ENCODE measurements at regions not wholly inside any gene's neighbourhood (a gene's known extent, or its start where the extent isn't known, plus 50 kb on each side); places are given as distances from the start of the nearest gene placed in this dataset.

- ChIA-PET CTCF (no interaction called here), POLR2A (no interaction called here)
- no peak for DNase-seq (ENCODE audit: low read depth, low spot score)
- no peak overlapping the region for H3K4me3 ChIP-seq (ENCODE audit: low read depth, low read length)
- TF ChIP-seq CTCF (IDR thresholded peaks at IDR 0.05; ENCODE audit: insufficient read depth, low read length, missing control alignments) = no peak
Measured at GRCh38 chr15:37165395-37165794, 65.0 kb upstream of the MEIS2 start.

DNA sequence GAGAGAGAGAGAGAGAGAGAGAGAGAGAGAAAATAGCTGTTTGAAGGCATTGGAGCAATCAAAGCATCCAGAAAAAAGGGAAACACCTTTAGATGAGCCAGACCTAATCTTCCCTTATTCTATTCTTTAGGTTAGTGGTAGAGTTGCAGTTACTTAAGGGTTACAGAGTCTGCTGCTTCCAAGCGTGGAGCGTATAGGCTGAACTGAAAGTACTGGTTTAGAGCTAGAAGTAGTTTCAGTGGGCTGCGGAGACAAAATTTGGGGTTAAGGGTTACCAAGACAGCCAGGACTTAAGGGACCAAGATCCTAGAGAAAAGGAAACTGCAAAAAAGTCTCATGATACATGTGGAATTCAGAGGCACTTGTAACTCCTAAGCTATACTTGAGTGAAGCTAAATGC, 66.1 kb upstream of the MEIS2 start:
- TF ChIP-seq CTCF (IDR thresholded peaks at IDR 0.05; ENCODE audit: insufficient read depth, low read length, missing control alignments) = no peak
- POLR2A ChIA-PET = no interaction called here
- DNase-seq (ENCODE audit: low read depth, low spot score) = no peak
- no peak overlapping the region for H3K4me3 ChIP-seq (ENCODE audit: low read depth, low read length)
- CTCF ChIA-PET = no interaction called here

DNA sequence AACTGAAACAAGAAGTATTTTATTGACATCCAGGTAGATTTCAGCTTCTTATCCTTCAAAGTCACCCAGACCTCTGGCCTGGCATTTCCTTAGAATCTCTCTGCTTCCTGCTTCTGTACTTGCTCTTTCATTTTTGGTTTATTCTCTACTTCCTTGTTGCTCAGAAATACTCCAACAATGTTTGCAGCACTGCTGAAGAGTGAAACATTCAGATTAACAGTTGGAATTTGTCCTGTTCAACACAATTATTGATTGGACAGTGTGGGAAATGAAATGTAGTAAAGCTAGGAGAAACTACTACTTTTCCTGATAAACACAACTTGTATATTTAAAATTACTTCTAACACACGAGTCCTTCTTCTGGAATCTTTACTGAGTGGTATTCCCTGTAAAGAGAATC, 81.0 kb upstream of the MEIS2 start:
- ChIA-PET CTCF (no interaction called here), POLR2A (no interaction called here)
- TF ChIP-seq CTCF (IDR thresholded peaks at IDR 0.05; ENCODE audit: insufficient read depth, low read length, missing control alignments) = no peak
- H3K4me3 ChIP-seq (ENCODE audit: low read depth, low read length) = no peak overlapping the region
- DNase-seq (ENCODE audit: low read depth, low spot score) = no peak

GRCh38 chr15:37199545-37199944, 99.2 kb upstream of the MEIS2 start:
- ChIA-PET CTCF (no interaction called here), POLR2A (no interaction called here)
- H3K4me3 ChIP-seq (ENCODE audit: low read depth, low read length) = no peak overlapping the region
- TF ChIP-seq CTCF (IDR thresholded peaks at IDR 0.05; ENCODE audit: insufficient read depth, low read length, missing control alignments) = no peak
- DNase-seq (ENCODE audit: low read depth, low spot score) = no peak

GRCh38 chr15:37203050-37203449, 102.7 kb upstream of the MEIS2 start:
- no peak for TF ChIP-seq CTCF (IDR thresholded peaks at IDR 0.05; ENCODE audit: insufficient read depth, low read length, missing control alignments)
- ChIA-PET CTCF (interaction anchor here (1.1 to 1.4 kb wide), 2 partner anchors 26 to 678 kb away, joined by 3 to 5 read pairs; no protein-coding TSS in a partner anchor), POLR2A (no interaction called here)
- DNase-seq (ENCODE audit: low read depth, low spot score) = no peak
- H3K4me3 ChIP-seq (ENCODE audit: low read depth, low read length) = no peak overlapping the region

DNA sequence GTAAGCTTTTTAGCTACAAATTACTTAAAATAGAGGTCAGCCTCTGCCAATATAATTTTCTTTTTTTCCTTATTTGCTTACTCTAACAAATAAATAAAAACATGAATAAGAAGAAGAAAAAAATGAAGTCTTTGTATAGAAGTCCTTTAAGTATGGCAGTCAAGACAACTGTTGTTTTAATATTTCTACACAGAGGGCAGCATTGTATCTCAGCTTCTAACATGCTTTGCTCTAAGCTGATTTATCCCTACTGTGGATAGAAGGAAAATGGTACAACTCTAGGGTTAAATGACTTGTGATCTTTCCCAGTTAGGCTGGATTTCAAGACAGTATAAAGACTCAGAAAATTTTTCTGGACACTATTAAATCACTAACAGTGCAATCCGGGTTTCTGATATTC, 104.3 kb upstream of the MEIS2 start:
- ChIA-PET POLR2A (no interaction called here), CTCF (interaction anchor here (0.9 to 1.3 kb wide), 3 partner anchors 20 to 686 kb away, joined by 3 to 7 read pairs (median 3); no protein-coding TSS in a partner anchor)
- TF ChIP-seq CTCF (IDR thresholded peaks at IDR 0.05; ENCODE audit: insufficient read depth, low read length, missing control alignments) = no peak
- DNase-seq (ENCODE audit: low read depth, low spot score) = no peak
- H3K4me3 ChIP-seq (ENCODE audit: low read depth, low read length) = no peak overlapping the region

Measured in AG04449 (cell line).